ENCODE measurements at regions not wholly inside any gene's neighbourhood (a gene's known extent, or its start where the extent isn't known, plus 50 kb on each side); places are given as distances from the start of the nearest gene placed in this dataset.

DNA sequence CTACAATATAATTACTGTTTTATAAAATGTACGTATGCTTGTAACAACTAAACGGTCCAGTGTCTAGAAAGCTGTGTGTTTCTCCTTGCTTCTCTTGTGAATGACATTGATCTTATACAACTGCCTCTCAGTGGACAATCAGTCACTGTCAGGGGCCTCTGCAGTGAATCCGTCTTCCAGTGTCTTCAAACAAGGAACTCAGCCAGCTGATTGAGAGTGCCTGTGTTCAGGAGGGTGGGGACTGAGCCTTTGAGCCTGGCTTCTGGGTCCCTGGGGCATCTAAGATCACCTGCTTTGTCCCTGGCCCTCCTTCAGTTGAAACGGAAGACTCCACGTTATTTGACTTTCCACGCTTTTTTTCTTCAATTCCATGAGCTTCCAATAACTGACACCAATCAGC, 133.1 kb upstream of the SFSWAP start:
- TF ChIP-seq LEF1 (IDR thresholded peaks at IDR 0.05; ENCODE audit: borderline replicate concordance) (no peak), FOXM1 (IDR thresholded peaks at IDR 0.05; ENCODE audit: borderline replicate concordance) (no peak), BHLHE40 (IDR thresholded peaks at IDR 0.05; ENCODE audit: borderline replicate concordance) (no peak), SUZ12 (IDR thresholded peaks at IDR 0.05) (no peak), PKNOX1 (IDR thresholded peaks at IDR 0.05) (no peak), NFRKB (IDR thresholded peaks at IDR 0.05) (no peak), FOXK2 (IDR thresholded peaks at IDR 0.05) (no peak), ARNT (IDR thresholded peaks at IDR 0.05) (no peak), ELF4 (IDR thresholded peaks at IDR 0.05) (no peak), ZNF384 (IDR thresholded peaks at IDR 0.05) (no peak), CTBP1 (IDR thresholded peaks at IDR 0.05; ENCODE audit: borderline replicate concordance) (no peak), SP1 (IDR thresholded peaks at IDR 0.05) (no peak), TARDBP (IDR thresholded peaks at IDR 0.05) (no peak), FOXA1 (IDR thresholded peaks at IDR 0.05) (no peak)
